ENCODE measurements at regions not wholly inside any gene's neighbourhood (a gene's known extent, or its start where the extent isn't known, plus 50 kb on each side); places are given as distances from the start of the nearest gene placed in this dataset.

DNA sequence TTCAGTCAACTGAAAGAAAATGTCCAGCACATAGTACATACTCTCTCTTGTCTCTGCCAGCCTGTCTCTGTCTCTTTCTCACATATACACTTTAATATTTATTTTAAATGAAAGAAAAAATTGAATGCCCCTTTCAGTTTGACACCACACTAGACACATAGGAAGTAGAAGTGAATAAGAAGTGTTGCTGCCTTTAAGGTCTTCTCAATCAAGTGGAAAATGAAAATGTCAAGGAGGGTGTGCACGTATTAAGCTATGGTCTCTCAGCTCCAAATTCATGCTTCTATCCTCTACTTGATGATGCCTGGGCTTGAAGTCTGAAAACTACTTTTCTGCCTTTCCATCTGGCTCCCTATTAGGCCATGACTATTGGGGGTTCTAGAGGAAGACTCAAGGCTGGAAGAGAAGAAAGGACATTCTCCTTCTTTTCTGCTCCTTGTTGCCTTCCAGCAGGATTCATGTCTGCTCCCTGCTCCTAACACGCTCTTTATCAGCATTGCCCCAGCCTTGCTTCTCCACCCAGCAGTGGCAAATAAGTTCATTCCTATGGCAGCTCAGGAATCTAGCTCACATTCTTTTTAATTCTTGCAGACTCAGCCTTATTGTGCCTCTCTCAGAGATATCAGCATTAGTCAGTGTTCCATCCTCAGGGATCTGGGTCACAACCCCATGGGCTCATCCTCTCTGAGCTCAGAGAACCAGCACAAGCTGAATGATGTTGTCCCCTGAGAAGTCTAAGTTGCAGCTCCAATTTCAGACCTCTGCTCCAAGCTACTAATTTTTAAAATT lies 609.1 kb upstream of the GRM7 start:
- TF ChIP-seq, protein P1, sequence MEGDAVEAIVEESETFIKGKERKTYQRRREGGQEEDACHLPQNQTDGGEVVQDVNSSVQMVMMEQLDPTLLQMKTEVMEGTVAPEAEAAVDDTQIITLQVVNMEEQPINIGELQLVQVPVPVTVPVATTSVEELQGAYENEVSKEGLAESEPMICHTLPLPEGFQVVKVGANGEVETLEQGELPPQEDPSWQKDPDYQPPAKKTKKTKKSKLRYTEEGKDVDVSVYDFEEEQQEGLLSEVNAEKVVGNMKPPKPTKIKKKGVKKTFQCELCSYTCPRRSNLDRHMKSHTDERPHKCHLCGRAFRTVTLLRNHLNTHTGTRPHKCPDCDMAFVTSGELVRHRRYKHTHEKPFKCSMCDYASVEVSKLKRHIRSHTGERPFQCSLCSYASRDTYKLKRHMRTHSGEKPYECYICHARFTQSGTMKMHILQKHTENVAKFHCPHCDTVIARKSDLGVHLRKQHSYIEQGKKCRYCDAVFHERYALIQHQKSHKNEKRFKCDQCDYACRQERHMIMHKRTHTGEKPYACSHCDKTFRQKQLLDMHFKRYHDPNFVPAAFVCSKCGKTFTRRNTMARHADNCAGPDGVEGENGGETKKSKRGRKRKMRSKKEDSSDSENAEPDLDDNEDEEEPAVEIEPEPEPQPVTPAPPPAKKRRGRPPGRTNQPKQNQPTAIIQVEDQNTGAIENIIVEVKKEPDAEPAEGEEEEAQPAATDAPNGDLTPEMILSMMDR (IDR thresholded peaks at IDR 0.05; ENCODE audit: low read depth, low read length, missing control alignments), result no peak
- Histone ChIP-seq H3K36me3 (replicated peaks) (no peaks in the 10 kb centered on the region), H3K27me3 (replicated peaks) (no peaks in the 10 kb centered on the region), H3K4me3 (ENCODE audit: low read depth, low read length) (no peak overlapping the region), H3K27ac (no peak overlapping the region)
- in situ Hi-C loops (cut with HindIII; ENCODE audit: low pct_ligation_motif_present, low sequenced_read_pairs), result no loop called here
- DNase-seq, result no peak

DNA sequence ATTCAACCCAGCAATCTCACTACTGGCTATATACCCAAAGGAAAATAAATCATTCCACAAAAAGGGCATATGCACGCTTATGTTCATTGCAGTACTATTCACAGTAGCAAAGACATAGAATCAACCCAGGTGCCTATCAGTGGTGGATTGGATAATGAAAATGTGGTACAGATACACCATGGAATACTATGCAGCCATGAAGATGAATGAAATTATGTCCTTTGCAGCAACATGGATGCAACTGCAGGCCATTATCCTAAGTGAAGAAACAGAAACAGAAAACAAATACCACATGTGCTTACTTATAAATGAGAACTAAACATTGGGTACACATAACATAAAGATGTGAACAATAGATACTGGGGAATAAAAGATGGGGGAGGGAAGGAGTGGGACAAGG lies 606.4 kb upstream of the GRM7 start:
- in situ Hi-C loops (cut with HindIII; ENCODE audit: low pct_ligation_motif_present, low sequenced_read_pairs), result no loop called here
- no peaks in the 10 kb centered on the region for H3K36me3 ChIP-seq (replicated peaks)
- H3K4me3 ChIP-seq (ENCODE audit: low read depth, low read length), result no peak overlapping the region
- TF ChIP-seq, protein P1 (IDR thresholded peaks at IDR 0.05; ENCODE audit: low read depth, low read length, missing control alignments), result no peak
- no peak for DNase-seq
- H3K27ac ChIP-seq, result no peak overlapping the region
- H3K27me3 ChIP-seq (replicated peaks), result no peaks in the 10 kb centered on the region

DNA sequence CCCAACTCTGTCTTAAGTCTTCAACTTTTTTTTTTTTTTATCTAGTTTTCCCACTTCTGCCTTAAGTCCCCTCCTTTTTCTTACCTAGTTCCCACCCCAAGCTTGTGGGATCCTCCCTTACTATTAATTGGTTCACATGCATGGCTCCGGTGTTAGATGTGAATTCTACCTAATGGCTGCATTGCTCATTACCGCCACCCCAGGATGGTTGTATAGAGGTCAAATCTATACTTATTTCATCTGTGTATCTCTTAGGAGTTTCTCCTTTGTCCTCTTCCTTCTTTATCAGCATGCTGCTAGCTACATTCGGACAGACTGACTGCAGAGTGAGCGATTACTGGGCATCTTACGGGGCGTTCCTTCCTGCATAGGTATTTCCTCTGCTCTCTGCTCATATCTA lies 605.7 kb upstream of the GRM7 start:
- no peaks in the 10 kb centered on the region for H3K36me3 ChIP-seq (replicated peaks)
- no peak for DNase-seq
- TF ChIP-seq, protein P1 (IDR thresholded peaks at IDR 0.05; ENCODE audit: low read depth, low read length, missing control alignments), result no peak
- no peaks in the 10 kb centered on the region for H3K27me3 ChIP-seq (replicated peaks)
- H3K27ac ChIP-seq, result no peak overlapping the region
- in situ Hi-C loops (cut with HindIII; ENCODE audit: low pct_ligation_motif_present, low sequenced_read_pairs), result no loop called here
- H3K4me3 ChIP-seq (ENCODE audit: low read depth, low read length), result no peak overlapping the region

DNA sequence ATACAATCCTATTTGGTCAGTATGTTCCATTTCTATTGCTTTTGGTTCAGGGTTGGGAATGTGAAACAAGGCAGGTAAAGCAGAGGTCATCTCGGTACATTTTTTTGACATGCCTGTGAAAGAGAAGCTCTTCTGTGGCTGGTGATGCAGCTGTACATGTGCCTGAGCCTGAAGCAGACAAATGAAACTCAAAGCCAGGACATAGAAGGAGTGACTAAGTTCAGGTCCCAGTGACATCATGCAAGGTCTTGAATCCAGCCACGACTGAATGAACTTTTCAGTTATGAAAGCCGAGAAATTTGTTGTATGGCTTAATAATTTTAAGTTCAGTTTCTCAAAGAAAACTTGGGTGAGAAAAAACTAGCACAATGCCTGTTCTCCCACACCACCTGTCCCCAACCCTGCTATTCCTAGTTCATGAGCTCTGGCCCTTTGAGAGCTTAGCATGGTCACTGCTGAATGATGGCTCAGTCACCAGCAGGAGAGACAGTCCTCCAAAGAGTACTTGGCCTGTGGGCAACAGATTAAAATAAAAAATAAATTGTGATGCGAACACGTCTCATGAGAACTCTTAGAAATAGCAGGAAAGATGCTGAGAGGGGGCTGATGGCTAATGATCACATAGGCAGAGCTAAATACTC lies 600.2 kb upstream of the GRM7 start:
- Histone ChIP-seq H3K27ac (no peak overlapping the region), H3K4me3 (ENCODE audit: low read depth, low read length) (no peak overlapping the region), H3K36me3 (replicated peaks) (no peaks in the 10 kb centered on the region), H3K27me3 (replicated peaks) (no peaks in the 10 kb centered on the region)
- DNase-seq, result no peak
- in situ Hi-C loops (cut with HindIII; ENCODE audit: low pct_ligation_motif_present, low sequenced_read_pairs), result no loop called here
- TF ChIP-seq, protein P1 (IDR thresholded peaks at IDR 0.05; ENCODE audit: low read depth, low read length, missing control alignments), result no peak

DNA sequence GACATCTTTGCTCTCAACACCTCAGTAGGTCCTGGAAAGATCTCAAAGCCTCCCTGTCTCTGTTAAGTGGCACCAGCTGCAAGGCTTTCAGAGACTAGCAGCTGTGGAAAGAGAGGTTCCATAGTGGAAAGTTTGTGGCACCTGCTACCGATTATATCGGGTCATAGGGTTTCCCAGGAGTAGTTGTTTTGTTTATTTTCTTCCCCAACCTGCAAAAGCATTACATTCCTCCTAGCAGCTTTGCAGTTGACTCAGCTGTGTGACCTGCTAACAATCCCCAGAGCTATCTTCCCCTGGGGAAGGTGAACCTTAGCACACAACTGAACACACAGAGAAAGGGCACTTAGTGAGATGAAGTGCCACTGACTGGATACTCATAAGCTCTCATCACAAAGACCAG lies 598.9 kb upstream of the GRM7 start:
- no peak for DNase-seq
- TF ChIP-seq, protein P1 (IDR thresholded peaks at IDR 0.05; ENCODE audit: low read depth, low read length, missing control alignments), result no peak
- in situ Hi-C loops (cut with HindIII; ENCODE audit: low pct_ligation_motif_present, low sequenced_read_pairs), result no loop called here
- no peak overlapping the region for H3K4me3 ChIP-seq (ENCODE audit: low read depth, low read length)
- no peaks in the 10 kb centered on the region for H3K27me3 ChIP-seq (replicated peaks)
- H3K36me3 ChIP-seq (replicated peaks), result no peaks in the 10 kb centered on the region
- no peak overlapping the region for H3K27ac ChIP-seq
